Upper lobe of right lung (tissue), 1 donor: ENCODE measurements at regions not wholly inside any gene's neighbourhood (a gene's known extent, or its start where the extent isn't known, plus 50 kb on each side); places are given as distances from the start of the nearest gene placed in this dataset.

Experiments used
- ATAC-seq: fragments of 200-7000 bp; cut with Tn5 transposase; one replicate; pipeline ENCODE4 v1.9.1; 2020; ENCODE audit warnings: mild to moderate bottlenecking, moderate library complexity
- DNase-seq: peaks from one replicate; pipeline ENCODE4 v3.0.0-alpha.2; 2020
- H3K27ac ChIP-seq: fragments of 200-600 bp; one replicate; pipeline ENCODE4 v1.8.0; 2022
- H3K27me3 ChIP-seq: fragments of 200-600 bp; one replicate; pipeline ENCODE4 v1.8.0; 2022; ENCODE audit warnings: mild to moderate bottlenecking
- H3K36me3 ChIP-seq: fragments of 200-600 bp; one replicate; pipeline ENCODE4 v1.8.0; 2022
- H3K4me1 ChIP-seq: fragments of 200-600 bp; one replicate; pipeline ENCODE4 v1.8.0; 2022
- H3K4me3 ChIP-seq: fragments of 200-600 bp; one replicate; pipeline ENCODE4 v1.8.0; 2022; ENCODE audit warnings: mild to moderate bottlenecking
- H3K9me3 ChIP-seq: fragments of 200-600 bp; one replicate; pipeline ENCODE4 v1.8.0; 2022
- CTCF ChIP-seq: fragments of 200-600 bp; IDR thresholded peaks from one replicate; pipeline ENCODE4 v1.8.0; 2022; ENCODE audit warnings: antibody characterized with exemption
- intact Hi-C: fragments of 100-400 bp; cut with DNase I; formaldehyde crosslinking; loops from one replicate; pipeline ENCODE4 v1.11.0; 2022
- donor health status: DM: no; HTN: yes; CAD: no; lungs with severe emphysema.

- no peaks in the 10 kb centered on the region for H3K36me3 ChIP-seq
- no peak overlapping the region for H3K27ac ChIP-seq
- TF ChIP-seq CTCF = no peak
- intact Hi-C loops = no loop called here
- ATAC-seq (no peak), DNase-seq (no peak)
- H3K4me1 ChIP-seq = no peaks in the 10 kb centered on the region
- H3K9me3 ChIP-seq = no peaks in the 10 kb centered on the region
- H3K27me3 ChIP-seq = no peaks in the 10 kb centered on the region
- no peak overlapping the region for H3K4me3 ChIP-seq
Measured at GRCh38 chr11:39174196-39174595, 2285.3 kb downstream of the LRRC4C start.

GRCh38 chr11:39165021-39165420 lies 2294.4 kb downstream of the LRRC4C start:
- intact Hi-C loops = no loop called here
- TF ChIP-seq CTCF = no peak
- H3K27ac ChIP-seq = no peak overlapping the region
- DNase-seq (no peak), ATAC-seq (no peak)
- no peaks in the 10 kb centered on the region for H3K27me3 ChIP-seq
- no peaks in the 10 kb centered on the region for H3K36me3 ChIP-seq
- H3K4me3 ChIP-seq = no peak overlapping the region
- H3K4me1 ChIP-seq = no peaks in the 10 kb centered on the region
- H3K9me3 ChIP-seq = no peaks in the 10 kb centered on the region

GRCh38 chr11:39149214-39149613 lies 2310.2 kb downstream of the LRRC4C start:
- no peak for TF ChIP-seq CTCF
- ATAC-seq (no peak), DNase-seq (no peak)
- no peaks in the 10 kb centered on the region for H3K4me1 ChIP-seq
- H3K27me3 ChIP-seq = no peaks in the 10 kb centered on the region
- H3K4me3 ChIP-seq = no peak overlapping the region
- no peak overlapping the region for H3K27ac ChIP-seq
- intact Hi-C loops = no loop called here
- H3K9me3 ChIP-seq = no peaks in the 10 kb centered on the region
- H3K36me3 ChIP-seq = no peaks in the 10 kb centered on the region

GRCh38 chr11:39145346-39145745 lies 2314.1 kb downstream of the LRRC4C start:
- intact Hi-C loops = no loop called here
- Histone ChIP-seq H3K9me3 (no peaks in the 10 kb centered on the region), H3K4me1 (no peaks in the 10 kb centered on the region), H3K27ac (no peak overlapping the region), H3K36me3 (no peaks in the 10 kb centered on the region), H3K27me3 (no peaks in the 10 kb centered on the region), H3K4me3 (no peak overlapping the region)
- no peak for TF ChIP-seq CTCF
- DNase-seq (no peak), ATAC-seq (no peak)

- DNase-seq (no peak), ATAC-seq (no peak)
- H3K4me1 ChIP-seq = no peaks in the 10 kb centered on the region
- H3K27ac ChIP-seq = no peak overlapping the region
- H3K4me3 ChIP-seq = no peak overlapping the region
- no peaks in the 10 kb centered on the region for H3K27me3 ChIP-seq
- no peaks in the 10 kb centered on the region for H3K9me3 ChIP-seq
- intact Hi-C loops = no loop called here
- no peaks in the 10 kb centered on the region for H3K36me3 ChIP-seq
- no peak for TF ChIP-seq CTCF
Measured at GRCh38 chr11:39144351-39145130, 2314.9 kb downstream of the LRRC4C start.

- no peak for ATAC-seq
- Histone ChIP-seq H3K36me3 (no peaks in the 10 kb centered on the region), H3K4me1 (no peaks in the 10 kb centered on the region), H3K4me3 (no peak overlapping the region), H3K27ac (no peak overlapping the region), H3K27me3 (no peaks in the 10 kb centered on the region), H3K9me3 (no peaks in the 10 kb centered on the region)
- intact Hi-C loops = no loop called here
- no peak for DNase-seq
- TF ChIP-seq CTCF = no peak
Measured at GRCh38 chr11:39139581-39139980, 2319.9 kb downstream of the LRRC4C start.
